Ishikawa (cell line): ENCODE measurements at regions not wholly inside any gene's neighbourhood (a gene's known extent, or its start where the extent isn't known, plus 50 kb on each side); places are given as distances from the start of the nearest gene placed in this dataset.

Experiments used
- CEBPB ChIP-seq: IDR thresholded peaks from 2 replicates; pipeline ENCODE4 v1.6.1; 2012
- CREB1 ChIP-seq: IDR thresholded peaks from 2 replicates; pipeline ENCODE4 v1.6.1; 2012; ENCODE audit warnings: low read depth
- EGR1 ChIP-seq: IDR thresholded peaks from 2 replicates; pipeline ENCODE4 v1.6.1; 2012
- EP300 ChIP-seq: IDR thresholded peaks from 2 replicates; pipeline ENCODE4 v1.6.1; 2012; ENCODE audit warnings: borderline replicate concordance
- FOXM1 ChIP-seq: IDR thresholded peaks from 2 replicates; pipeline ENCODE4 v1.6.1; 2012; ENCODE audit warnings: low read depth, borderline replicate concordance
- NFIC ChIP-seq: IDR thresholded peaks from 2 replicates; pipeline ENCODE4 v1.6.1; 2012
- RAD21 ChIP-seq: IDR thresholded peaks from 2 replicates; pipeline ENCODE4 v1.6.1; 2012; ENCODE audit warnings: low read depth
- TAF1 ChIP-seq: IDR thresholded peaks from 2 replicates; pipeline ENCODE4 v1.6.1; 2012; ENCODE audit warnings: low read depth, mild to moderate bottlenecking
- TCF12 ChIP-seq: IDR thresholded peaks from 2 replicates; pipeline ENCODE4 v1.6.1; 2012; ENCODE audit warnings: low read depth
- TEAD4 ChIP-seq: IDR thresholded peaks from 2 replicates; pipeline ENCODE4 v1.6.1; 2012
- YY1 ChIP-seq: IDR thresholded peaks from 2 replicates; pipeline ENCODE4 v1.6.1; 2012; ENCODE audit warnings: low read depth
- ZBTB7A ChIP-seq: IDR thresholded peaks from 2 replicates; pipeline ENCODE4 v1.6.1; 2012; ENCODE audit warnings: low read depth
- TF ChIP-seq, protein P1 (sequence below): IDR thresholded peaks from 2 replicates; pipeline ENCODE4 v1.6.1; 2012
- TF ChIP-seq, protein P2 (sequence below): IDR thresholded peaks from 2 replicates; pipeline ENCODE4 v1.6.1; 2012; ENCODE audit warnings: low read depth, mild to moderate bottlenecking
- TF ChIP-seq, protein P3 (sequence below): IDR thresholded peaks from 2 replicates; pipeline ENCODE4 v1.6.1; 2012

DNA sequence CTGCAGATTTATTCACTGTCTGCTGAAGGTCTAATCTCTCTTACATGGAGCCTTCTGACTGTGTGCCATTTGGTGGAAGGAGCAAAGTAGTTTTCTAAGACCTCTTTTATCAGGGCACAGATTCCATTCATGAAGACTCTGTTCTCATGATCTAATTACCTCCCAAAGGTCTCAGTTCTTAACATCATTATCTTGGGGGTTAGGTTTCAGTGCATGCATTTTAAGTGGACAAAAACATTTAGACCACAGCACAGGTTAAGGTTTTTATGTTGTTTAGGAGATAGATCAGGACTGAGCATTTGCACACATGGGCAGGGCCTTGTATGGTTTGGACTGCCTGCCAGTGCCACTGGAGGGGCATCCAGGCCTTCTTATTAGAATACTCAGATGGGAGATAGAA is 746.1 kb downstream of the C12orf50 start:
- TF ChIP-seq, protein P1, sequence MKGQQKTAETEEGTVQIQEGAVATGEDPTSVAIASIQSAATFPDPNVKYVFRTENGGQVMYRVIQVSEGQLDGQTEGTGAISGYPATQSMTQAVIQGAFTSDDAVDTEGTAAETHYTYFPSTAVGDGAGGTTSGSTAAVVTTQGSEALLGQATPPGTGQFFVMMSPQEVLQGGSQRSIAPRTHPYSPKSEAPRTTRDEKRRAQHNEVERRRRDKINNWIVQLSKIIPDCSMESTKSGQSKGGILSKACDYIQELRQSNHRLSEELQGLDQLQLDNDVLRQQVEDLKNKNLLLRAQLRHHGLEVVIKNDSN, result no peak
- TF ChIP-seq ZBTB7A (no peak), NFIC (no peak), CEBPB (no peak), TCF12 (no peak), FOXM1 (no peak)

DNA sequence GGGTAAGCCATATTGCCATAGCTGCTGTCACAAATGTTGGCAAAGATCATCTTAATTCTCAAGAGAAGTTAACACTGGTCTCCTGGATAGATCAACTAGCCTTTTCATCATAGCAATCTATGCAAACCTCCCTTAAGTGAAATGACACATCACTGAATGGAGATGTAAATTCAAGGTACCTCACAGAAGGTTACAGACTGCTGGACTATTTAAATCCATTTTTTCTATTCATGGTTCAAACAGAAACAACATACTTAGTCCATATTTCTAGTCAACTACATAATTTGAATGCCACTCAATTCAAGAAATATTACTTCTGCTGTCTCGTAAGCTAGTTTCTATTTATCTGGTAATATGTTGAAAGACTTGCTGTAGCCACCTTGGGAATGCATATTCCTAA is 748.3 kb downstream of the C12orf50 start:
- TF ChIP-seq, protein P2, sequence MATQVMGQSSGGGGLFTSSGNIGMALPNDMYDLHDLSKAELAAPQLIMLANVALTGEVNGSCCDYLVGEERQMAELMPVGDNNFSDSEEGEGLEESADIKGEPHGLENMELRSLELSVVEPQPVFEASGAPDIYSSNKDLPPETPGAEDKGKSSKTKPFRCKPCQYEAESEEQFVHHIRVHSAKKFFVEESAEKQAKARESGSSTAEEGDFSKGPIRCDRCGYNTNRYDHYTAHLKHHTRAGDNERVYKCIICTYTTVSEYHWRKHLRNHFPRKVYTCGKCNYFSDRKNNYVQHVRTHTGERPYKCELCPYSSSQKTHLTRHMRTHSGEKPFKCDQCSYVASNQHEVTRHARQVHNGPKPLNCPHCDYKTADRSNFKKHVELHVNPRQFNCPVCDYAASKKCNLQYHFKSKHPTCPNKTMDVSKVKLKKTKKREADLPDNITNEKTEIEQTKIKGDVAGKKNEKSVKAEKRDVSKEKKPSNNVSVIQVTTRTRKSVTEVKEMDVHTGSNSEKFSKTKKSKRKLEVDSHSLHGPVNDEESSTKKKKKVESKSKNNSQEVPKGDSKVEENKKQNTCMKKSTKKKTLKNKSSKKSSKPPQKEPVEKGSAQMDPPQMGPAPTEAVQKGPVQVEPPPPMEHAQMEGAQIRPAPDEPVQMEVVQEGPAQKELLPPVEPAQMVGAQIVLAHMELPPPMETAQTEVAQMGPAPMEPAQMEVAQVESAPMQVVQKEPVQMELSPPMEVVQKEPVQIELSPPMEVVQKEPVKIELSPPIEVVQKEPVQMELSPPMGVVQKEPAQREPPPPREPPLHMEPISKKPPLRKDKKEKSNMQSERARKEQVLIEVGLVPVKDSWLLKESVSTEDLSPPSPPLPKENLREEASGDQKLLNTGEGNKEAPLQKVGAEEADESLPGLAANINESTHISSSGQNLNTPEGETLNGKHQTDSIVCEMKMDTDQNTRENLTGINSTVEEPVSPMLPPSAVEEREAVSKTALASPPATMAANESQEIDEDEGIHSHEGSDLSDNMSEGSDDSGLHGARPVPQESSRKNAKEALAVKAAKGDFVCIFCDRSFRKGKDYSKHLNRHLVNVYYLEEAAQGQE, result no peak
- TF ChIP-seq EP300 (no peak), ZBTB7A (no peak)

DNA sequence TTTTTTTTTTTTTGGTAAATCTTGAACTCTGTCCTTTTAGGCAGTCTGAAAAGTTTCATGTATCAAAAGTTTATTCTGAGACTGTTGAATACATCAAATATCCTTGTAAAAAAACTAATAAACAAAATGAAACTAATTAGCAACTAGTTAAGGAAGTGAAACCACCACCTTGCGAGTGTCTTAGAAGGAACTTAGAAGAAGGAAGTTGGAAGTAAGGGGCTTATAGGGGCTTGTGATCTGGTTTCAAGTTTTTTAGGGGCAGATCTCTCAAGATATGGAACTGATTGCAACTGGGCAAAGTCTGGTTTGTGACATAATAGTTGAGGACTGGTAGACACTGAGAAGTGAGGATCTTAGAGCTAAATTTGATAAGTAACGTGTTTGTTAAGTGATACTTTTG is 748.8 kb downstream of the C12orf50 start:
- TF ChIP-seq CREB1 (no peak), TAF1 (no peak), EP300 (no peak), TCF12 (no peak), CEBPB (no peak), RAD21 (no peak)
- TF ChIP-seq, protein P3, sequence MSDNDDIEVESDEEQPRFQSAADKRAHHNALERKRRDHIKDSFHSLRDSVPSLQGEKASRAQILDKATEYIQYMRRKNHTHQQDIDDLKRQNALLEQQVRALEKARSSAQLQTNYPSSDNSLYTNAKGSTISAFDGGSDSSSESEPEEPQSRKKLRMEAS, result no peak

DNA sequence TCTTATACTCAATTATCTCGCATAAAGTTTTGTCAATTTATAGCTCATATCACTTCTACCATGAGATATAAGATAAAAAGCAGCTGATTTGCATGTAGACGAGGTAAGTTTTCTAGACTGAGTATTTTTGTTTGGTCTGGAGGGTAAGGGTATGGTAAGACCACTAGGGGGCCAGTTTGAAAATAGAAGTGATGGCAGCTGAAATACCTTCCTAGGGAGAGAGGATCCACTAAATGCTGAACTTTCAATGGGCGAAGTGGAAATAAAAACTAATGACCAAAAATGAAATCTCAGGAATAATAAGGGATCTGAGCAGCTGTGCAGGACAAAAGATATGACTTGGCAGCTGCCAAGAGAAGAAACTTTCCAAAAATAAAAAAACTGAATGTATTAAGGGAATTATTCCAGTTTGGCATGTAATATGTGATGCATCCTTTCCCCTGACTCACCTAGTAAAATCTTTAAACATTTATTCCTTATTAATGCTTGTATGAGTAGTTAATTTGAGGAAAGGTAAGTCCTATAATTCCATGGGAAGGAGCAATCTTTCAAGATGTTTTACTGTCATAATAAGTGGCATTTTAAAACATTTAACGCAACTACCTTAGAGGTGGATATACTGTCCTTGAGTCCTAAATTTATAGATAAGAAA is 754.5 kb downstream of the C12orf50 start:
- no peak for TF ChIP-seq EGR1
- no peak for TF ChIP-seq FOXM1
- no peak for TF ChIP-seq EP300
- TF ChIP-seq TEAD4, result no peak
- TF ChIP-seq RAD21, result peak; percentile 50
- no peak for TF ChIP-seq NFIC
- TF ChIP-seq, protein P1, result no peak
- TF ChIP-seq, protein P2, result no peak

DNA sequence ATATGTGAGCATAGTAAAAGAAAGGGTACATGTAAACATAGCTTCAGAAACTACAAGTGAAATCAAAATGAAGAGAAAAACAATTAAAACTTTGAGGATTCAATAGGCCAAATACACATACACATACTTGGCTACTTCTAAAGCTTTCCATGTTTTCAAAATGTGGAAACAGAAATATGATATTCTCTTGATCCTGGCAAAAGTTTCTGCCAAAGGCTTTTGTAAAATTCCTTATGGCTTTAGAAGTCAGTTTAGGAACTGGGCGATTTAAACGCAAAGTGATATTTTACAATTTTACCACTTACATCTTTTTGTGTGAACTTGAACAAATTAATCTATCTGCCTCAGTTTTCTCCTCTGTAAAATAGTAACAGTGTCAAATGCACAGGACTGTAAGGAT is 756.4 kb downstream of the C12orf50 start:
- no peak for TF ChIP-seq TCF12

DNA sequence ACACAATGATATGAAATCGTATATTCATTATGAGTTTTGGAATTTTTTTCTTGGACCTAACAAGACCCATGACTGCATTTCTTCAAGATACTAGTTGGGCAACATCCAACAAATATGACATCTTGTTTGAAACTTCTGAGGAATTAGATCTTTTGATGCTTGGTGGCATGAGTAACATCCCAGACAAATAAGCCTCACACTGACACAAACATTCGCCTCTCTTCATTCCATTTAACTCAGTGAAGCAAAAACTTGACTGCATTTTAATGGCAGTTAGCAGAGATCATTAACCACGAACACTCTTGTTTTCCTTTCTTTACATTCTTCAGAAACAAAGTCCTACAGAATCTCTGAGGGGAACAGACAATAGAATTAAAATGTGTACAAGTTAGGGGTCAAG is 758.3 kb downstream of the C12orf50 start:
- TF ChIP-seq EGR1, result no peak
- TF ChIP-seq, protein P1, result no peak
- TF ChIP-seq TCF12, result no peak

DNA sequence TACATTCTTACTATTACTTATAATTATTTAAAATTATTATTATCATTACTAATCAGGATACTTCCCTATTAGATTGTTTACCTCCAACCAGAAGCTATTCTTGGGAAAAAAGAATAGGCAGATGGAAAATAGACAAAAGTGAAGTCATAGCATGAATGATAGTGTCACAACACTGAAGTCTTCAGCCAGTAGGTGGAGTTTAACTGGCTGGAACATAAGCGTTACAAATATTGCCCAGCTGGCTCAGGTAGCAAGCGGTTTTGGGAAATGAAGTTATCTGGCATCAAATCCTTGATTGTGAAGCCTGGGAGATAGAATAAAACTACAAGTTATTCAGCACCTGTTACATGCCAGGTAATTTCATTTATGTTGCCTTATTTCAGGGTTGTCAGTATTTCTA is 762.9 kb downstream of the C12orf50 start:
- TF ChIP-seq EGR1, result no peak
- TF ChIP-seq, protein P1, result no peak
- TF ChIP-seq, protein P2, result no peak
- no peak for TF ChIP-seq CEBPB
- TF ChIP-seq, protein P3, result no peak
- TF ChIP-seq YY1, result no peak
- no peak for TF ChIP-seq TEAD4
- TF ChIP-seq NFIC, result no peak
- no peak for TF ChIP-seq TCF12
- TF ChIP-seq CREB1, result no peak
- no peak for TF ChIP-seq ZBTB7A
